GM12878 (cell line): ENCODE measurements at regions not wholly inside any gene's neighbourhood (a gene's known extent, or its start where the extent isn't known, plus 50 kb on each side); places are given as distances from the start of the nearest gene placed in this dataset.

Experiments
- ATAC-seq: fragments of 200-7000 bp; cut with Tn5 transposase; 3 replicates; pipeline ENCODE4 v1.9.1; 2020; ENCODE audit warnings: mild to moderate bottlenecking, moderate library complexity
- BruUV-seq: library from RNA; stranded (reverse); fragments of 400-500 nt; replicated peaks from 2 replicates; lab custom pipeline; 2021; lab: Mats Ljungman, UMichigan
- CTCF ChIA-PET: fragments of 300-600 bp; sonication (Branson Sonifier 250); formaldehyde crosslinking; extraction: SDS; loops from one replicate; lab custom pipeline; 2021; ENCODE audit warnings: inconsistent platforms; lab: Yijun Ruan, JAX
- POLR2A ChIA-PET: fragments of 350-600 bp; formaldehyde crosslinking; extraction: SDS; loops from one replicate; lab custom pipeline; 2021; ENCODE audit warnings: inconsistent platforms; lab: Charles Lee
- RAD21 ChIA-PET: fragments of 300-600 bp; sonication (Branson Sonifier 250); formaldehyde crosslinking; loops from one replicate; lab custom pipeline; 2023; ENCODE audit warnings: antibody characterized with exemption; ENCODE audit not compliant: unreplicated experiment; lab: Charles Lee
- SMC1A ChIA-PET: fragments of 300-600 bp; sonication (Branson Sonifier 250); formaldehyde crosslinking; loops from one replicate; lab custom pipeline; 2023; ENCODE audit not compliant: unreplicated experiment, uncharacterized antibody; lab: Charles Lee
- DNase-seq: peaks from one replicate; pipeline ENCODE4 v3.0.0-alpha.2; 2011; ENCODE audit warnings: low read depth, low spot score
- FAIRE-seq: peaks from 3 replicates; lab custom pipeline; 2011; peaks lifted over from hg19 to GRCh38; lab: Jason Lieb, UNC
- H2AFZ ChIP-seq: 2 replicates; pipeline ENCODE4 v1.6.0; 2011; ENCODE audit warnings: low read depth, low read length, control low read depth; ENCODE audit not compliant: control insufficient read depth
- H3K27ac ChIP-seq: 2 replicates; pipeline ENCODE4 v1.5.1; 2011; ENCODE audit warnings: control low read depth; ENCODE audit not compliant: control insufficient read depth, insufficient read depth
- H3K27me3 ChIP-seq, 2 experiments: replicated peaks in 1 of 2; 2 replicates each; pipeline versions ENCODE4 v1.6.0 to v1.6.1; 2011; ENCODE audit warnings: low read length in 1 of 2; ENCODE audit not compliant: control insufficient read depth in 2 of 2, insufficient read depth in 2 of 2
- H3K36me3 ChIP-seq, 2 experiments: 2 replicates each; pipeline ENCODE4 v1.5.1; 2011; ENCODE audit warnings: low read length in 1 of 2; ENCODE audit not compliant: control insufficient read depth in 2 of 2, insufficient read depth in 2 of 2
- H3K4me1 ChIP-seq: 2 replicates; pipeline ENCODE4 v1.6.1; 2011; ENCODE audit warnings: mild to moderate bottlenecking, low read length, moderate library complexity, mixed read lengths; ENCODE audit not compliant: control insufficient read depth, insufficient read depth
- H3K4me2 ChIP-seq: 2 replicates; pipeline ENCODE4 v1.6.0; 2011; ENCODE audit warnings: control low read depth; ENCODE audit not compliant: control insufficient read depth, insufficient read depth
- H3K4me3 ChIP-seq: fragments of 200-600 bp; sonication (generic); 2 replicates; pipeline ENCODE4 v1.5.1; 2016
- H3K79me2 ChIP-seq: 2 replicates; pipeline ENCODE4 v1.6.0; 2011; ENCODE audit warnings: low read length; ENCODE audit not compliant: control insufficient read depth, insufficient read depth
- H3K9ac ChIP-seq: 2 replicates; pipeline ENCODE4 v1.8.0; 2011; ENCODE audit warnings: low read length, control low read depth, mixed read lengths; ENCODE audit not compliant: control insufficient read depth, insufficient read depth
- H3K9me3 ChIP-seq: replicated peaks from 3 replicates; pipeline ENCODE4 v1.5.1; 2011; ENCODE audit warnings: mild to moderate bottlenecking, low read length; ENCODE audit not compliant: control insufficient read depth, insufficient read depth
- H4K20me1 ChIP-seq: 2 replicates; pipeline ENCODE4 v1.6.0; 2011; ENCODE audit not compliant: control insufficient read depth, insufficient read depth
- ASH2L ChIP-seq: fragments of 300-600, 200-600 bp; sonication (generic); IDR thresholded peaks from 2 replicates; pipeline ENCODE4 v1.6.1; 2017; ENCODE audit warnings: low read depth, mild to moderate bottlenecking, borderline replicate concordance
- CREB1 ChIP-seq: IDR thresholded peaks from 2 replicates; pipeline ENCODE4 v1.6.1; 2012; ENCODE audit warnings: low read depth, mild to moderate bottlenecking, inconsistent platforms
- HCFC1 ChIP-seq: fragments of 150-350 bp; IDR thresholded peaks from 2 replicates; pipeline ENCODE4 v1.6.1; 2014; ENCODE audit warnings: low read length
- NBN ChIP-seq: fragments of 450-650 bp; IDR thresholded peaks from 2 replicates; pipeline ENCODE4 v1.6.1; 2016
- NR2C2 ChIP-seq: IDR thresholded peaks from 2 replicates; pipeline ENCODE4 v1.6.1; 2011; ENCODE audit warnings: borderline replicate concordance, low read depth; ENCODE audit not compliant: control insufficient read depth, insufficient read length
- PML ChIP-seq: IDR thresholded peaks from 2 replicates; pipeline ENCODE4 v1.6.1; 2012; ENCODE audit warnings: low read length, inconsistent platforms
- SIN3A ChIP-seq: IDR thresholded peaks from 2 replicates; pipeline ENCODE4 v1.6.1; 2012; ENCODE audit warnings: low read depth, low read length, improper control_type of control experiment
- SKIL ChIP-seq: fragments of 450-650 bp; IDR thresholded peaks from 2 replicates; pipeline ENCODE4 v1.6.1; 2017; ENCODE audit warnings: mild to moderate bottlenecking, low read depth, inconsistent platforms; ENCODE audit not compliant: poor library complexity, severe bottlenecking
- TBL1XR1 ChIP-seq: IDR thresholded peaks from 2 replicates; pipeline ENCODE4 v1.6.1; 2012; ENCODE audit warnings: low read depth, low read length, improper control_type of control experiment
- ZBED1 ChIP-seq: IDR thresholded peaks from 2 replicates; pipeline ENCODE4 v1.6.1; 2016; ENCODE audit warnings: borderline replicate concordance
- ZNF24 ChIP-seq: fragments of 450-650 bp; IDR thresholded peaks from 2 replicates; pipeline ENCODE4 v1.6.1; 2017; ENCODE audit warnings: antibody characterized with exemption, mild to moderate bottlenecking
- WGBS: methylation state at CpG from one replicate; pipeline ENCODE4 v1.1.6; 2016; ENCODE audit warnings: low lambda C conversion rate; ENCODE audit not compliant: insufficient replicate concordance, insufficient coverage; ENCODE audit errors: missing lambda C conversion rate; 5-methylcytosine and 5-hydroxymethylcytosine counted together
- in situ Hi-C: fragments of 300-500 bp; cut with MboI; formaldehyde crosslinking; loops from 9 replicates; pipeline ENCODE4 v1.14.3; 2018; ENCODE audit warnings: mixed read lengths
- intact Hi-C: fragments of 100-400 bp; cut with micrococcal nuclease; formaldehyde crosslinking; loops from one replicate; pipeline ENCODE4 v1.14.2; 2022; ENCODE audit not compliant: unreplicated experiment
- TF ChIP-seq, protein P1 (sequence below): fragments of 450-650 bp; IDR thresholded peaks from 2 replicates; pipeline ENCODE4 v1.6.1; 2014; ENCODE audit warnings: mild to moderate bottlenecking
- TF ChIP-seq, protein P2 (sequence below): fragments of 150-350 bp; IDR thresholded peaks from 2 replicates; pipeline ENCODE4 v1.6.1; 2016; ENCODE audit warnings: low read depth, low read length
- TF ChIP-seq, protein P3 (sequence below): IDR thresholded peaks from 2 replicates; pipeline ENCODE4 v1.6.1; 2012; ENCODE audit warnings: low read depth, low read length, improper control_type of control experiment
- TF ChIP-seq, protein P4 (sequence below): IDR thresholded peaks from 2 replicates; pipeline ENCODE4 v1.6.1; 2012; ENCODE audit warnings: low read depth, low read length, improper control_type of control experiment

DNA sequence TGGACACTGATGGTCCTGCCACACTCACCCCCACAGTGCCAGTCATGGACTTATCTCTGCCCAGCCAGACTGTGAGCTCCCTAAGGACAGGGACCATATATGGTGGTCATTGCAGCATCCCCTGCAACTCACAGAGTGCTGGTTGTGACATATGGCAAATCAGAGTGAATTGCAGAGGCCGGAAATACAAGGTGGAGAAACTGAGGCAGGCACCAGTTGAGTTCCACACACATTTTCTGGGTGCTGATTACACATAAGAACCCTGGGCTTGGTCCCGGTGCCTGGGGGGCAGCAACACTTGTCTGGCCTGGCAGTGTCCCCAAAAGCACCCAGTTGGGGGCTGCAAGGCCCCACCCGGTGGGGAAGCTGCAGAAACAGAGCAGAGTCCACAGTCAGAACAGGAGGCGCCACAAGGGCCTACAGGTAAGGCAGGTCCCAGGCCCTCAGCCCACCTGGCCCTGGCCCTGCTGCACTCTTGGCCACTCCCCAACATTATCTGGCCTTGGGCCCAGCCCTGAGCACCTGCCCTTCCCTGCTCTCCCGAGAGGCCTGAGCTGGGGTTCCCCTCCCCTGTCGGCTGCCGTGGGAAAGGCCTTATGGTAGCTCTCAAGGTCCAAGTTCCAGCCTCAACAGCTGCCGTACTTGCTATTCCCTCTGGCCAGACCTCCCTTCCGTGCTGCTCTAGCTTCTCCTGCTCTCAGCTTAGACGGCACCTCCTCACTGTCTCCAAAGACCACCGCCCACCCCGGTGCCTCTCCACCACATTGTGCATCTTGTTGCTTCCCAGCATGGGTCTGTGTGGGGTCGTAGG lies 140.8 kb upstream of the PTPN1 start:
- Histone ChIP-seq H3K27ac (no peak overlapping the region), H3K36me3 (no peaks in the 10 kb centered on the region), H3K79me2 (no peaks in the 10 kb centered on the region), H3K9me3 (no peaks in the 10 kb centered on the region; the same call in 2 of the 3 replicates), H3K4me1 (peaks cover 5% of the 10 kb centered on the region; the same call in 1 of the 2 replicates), H3K9ac (no peak overlapping the region), H4K20me1 (no peaks in the 10 kb centered on the region), H2AFZ (no peak overlapping the region), H3K4me2 (no peak overlapping the region), H3K27me3 (no peaks in the 10 kb centered on the region; a peak in 1 of 4 replicates), H3K4me3 (no peak overlapping the region)
- no TSS peak for BruUV-seq
- 27% methylated on average over 13 of the region's 13 CpGs for WGBS
- ChIA-PET SMC1A (no interaction called here), POLR2A (interaction anchor here (0.5 kb wide), 1 partner anchor 542 kb away, joined by 6 read pairs; no protein-coding TSS in a partner anchor), CTCF (interaction anchor here (0.7 to 1.1 kb wide), 2 partner anchors 16 to 864 kb away, joined by 3 read pairs; no protein-coding TSS in a partner anchor), RAD21 (no interaction called here)
- intact Hi-C loops (no loop called here), in situ Hi-C loops (no loop called here)
- DNase-seq (no peak), FAIRE-seq (no peak), ATAC-seq (no peak)
- no peak for TF ChIP-seq PML
- TF ChIP-seq CREB1: no peak
- no peak for TF ChIP-seq NBN
- TF ChIP-seq, protein P1, sequence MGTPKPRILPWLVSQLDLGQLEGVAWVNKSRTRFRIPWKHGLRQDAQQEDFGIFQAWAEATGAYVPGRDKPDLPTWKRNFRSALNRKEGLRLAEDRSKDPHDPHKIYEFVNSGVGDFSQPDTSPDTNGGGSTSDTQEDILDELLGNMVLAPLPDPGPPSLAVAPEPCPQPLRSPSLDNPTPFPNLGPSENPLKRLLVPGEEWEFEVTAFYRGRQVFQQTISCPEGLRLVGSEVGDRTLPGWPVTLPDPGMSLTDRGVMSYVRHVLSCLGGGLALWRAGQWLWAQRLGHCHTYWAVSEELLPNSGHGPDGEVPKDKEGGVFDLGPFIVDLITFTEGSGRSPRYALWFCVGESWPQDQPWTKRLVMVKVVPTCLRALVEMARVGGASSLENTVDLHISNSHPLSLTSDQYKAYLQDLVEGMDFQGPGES: no peak
- no peak for TF ChIP-seq TBL1XR1
- TF ChIP-seq, protein P2, sequence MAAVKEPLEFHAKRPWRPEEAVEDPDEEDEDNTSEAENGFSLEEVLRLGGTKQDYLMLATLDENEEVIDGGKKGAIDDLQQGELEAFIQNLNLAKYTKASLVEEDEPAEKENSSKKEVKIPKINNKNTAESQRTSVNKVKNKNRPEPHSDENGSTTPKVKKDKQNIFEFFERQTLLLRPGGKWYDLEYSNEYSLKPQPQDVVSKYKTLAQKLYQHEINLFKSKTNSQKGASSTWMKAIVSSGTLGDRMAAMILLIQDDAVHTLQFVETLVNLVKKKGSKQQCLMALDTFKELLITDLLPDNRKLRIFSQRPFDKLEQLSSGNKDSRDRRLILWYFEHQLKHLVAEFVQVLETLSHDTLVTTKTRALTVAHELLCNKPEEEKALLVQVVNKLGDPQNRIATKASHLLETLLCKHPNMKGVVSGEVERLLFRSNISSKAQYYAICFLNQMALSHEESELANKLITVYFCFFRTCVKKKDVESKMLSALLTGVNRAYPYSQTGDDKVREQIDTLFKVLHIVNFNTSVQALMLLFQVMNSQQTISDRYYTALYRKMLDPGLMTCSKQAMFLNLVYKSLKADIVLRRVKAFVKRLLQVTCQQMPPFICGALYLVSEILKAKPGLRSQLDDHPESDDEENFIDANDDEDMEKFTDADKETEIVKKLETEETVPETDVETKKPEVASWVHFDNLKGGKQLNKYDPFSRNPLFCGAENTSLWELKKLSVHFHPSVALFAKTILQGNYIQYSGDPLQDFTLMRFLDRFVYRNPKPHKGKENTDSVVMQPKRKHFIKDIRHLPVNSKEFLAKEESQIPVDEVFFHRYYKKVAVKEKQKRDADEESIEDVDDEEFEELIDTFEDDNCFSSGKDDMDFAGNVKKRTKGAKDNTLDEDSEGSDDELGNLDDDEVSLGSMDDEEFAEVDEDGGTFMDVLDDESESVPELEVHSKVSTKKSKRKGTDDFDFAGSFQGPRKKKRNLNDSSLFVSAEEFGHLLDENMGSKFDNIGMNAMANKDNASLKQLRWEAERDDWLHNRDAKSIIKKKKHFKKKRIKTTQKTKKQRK: no peak
- no peak for TF ChIP-seq SKIL
- TF ChIP-seq ASH2L: no peak
- TF ChIP-seq SIN3A: no peak
- TF ChIP-seq, protein P3, sequence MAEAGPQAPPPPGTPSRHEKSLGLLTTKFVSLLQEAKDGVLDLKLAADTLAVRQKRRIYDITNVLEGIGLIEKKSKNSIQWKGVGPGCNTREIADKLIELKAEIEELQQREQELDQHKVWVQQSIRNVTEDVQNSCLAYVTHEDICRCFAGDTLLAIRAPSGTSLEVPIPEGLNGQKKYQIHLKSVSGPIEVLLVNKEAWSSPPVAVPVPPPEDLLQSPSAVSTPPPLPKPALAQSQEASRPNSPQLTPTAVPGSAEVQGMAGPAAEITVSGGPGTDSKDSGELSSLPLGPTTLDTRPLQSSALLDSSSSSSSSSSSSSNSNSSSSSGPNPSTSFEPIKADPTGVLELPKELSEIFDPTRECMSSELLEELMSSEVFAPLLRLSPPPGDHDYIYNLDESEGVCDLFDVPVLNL: no peak
- TF ChIP-seq ZBED1: no peak
- no peak for TF ChIP-seq NR2C2
- TF ChIP-seq ZNF24: no peak
- TF ChIP-seq, protein P4, sequence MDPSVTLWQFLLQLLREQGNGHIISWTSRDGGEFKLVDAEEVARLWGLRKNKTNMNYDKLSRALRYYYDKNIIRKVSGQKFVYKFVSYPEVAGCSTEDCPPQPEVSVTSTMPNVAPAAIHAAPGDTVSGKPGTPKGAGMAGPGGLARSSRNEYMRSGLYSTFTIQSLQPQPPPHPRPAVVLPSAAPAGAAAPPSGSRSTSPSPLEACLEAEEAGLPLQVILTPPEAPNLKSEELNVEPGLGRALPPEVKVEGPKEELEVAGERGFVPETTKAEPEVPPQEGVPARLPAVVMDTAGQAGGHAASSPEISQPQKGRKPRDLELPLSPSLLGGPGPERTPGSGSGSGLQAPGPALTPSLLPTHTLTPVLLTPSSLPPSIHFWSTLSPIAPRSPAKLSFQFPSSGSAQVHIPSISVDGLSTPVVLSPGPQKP: no peak
- no peak for TF ChIP-seq HCFC1
